HG02981 (cell line): ENCODE measurements at regions not wholly inside any gene's neighbourhood (a gene's known extent, or its start where the extent isn't known, plus 50 kb on each side); places are given as distances from the start of the nearest gene placed in this dataset.

Experiments
- ATAC-seq: cut with Tn5 transposase; IDR thresholded peaks from one replicate; pipeline ENCODE4 v1.9.1; 2021; ENCODE audit warnings: mild to moderate bottlenecking, moderate library complexity; ENCODE audit not compliant: unreplicated experiment

GRCh38 chr16:86181526-86181925, 282.6 kb downstream of the IRF8 start:
- no peak for ATAC-seq

- ATAC-seq: no peak
Measured at GRCh38 chr16:86184185-86184584, 285.2 kb downstream of the IRF8 start.

GRCh38 chr16:86185089-86185488, 286.1 kb downstream of the IRF8 start:
- no peak for ATAC-seq

- no peak for ATAC-seq
Measured at GRCh38 chr16:86186313-86186712, 287.4 kb downstream of the IRF8 start.

GRCh38 chr16:86189934-86190333, 291.0 kb downstream of the IRF8 start:
- no peak for ATAC-seq

GRCh38 chr16:86191663-86192062, 292.7 kb downstream of the IRF8 start:
- ATAC-seq: no peak

- no peak for ATAC-seq
Measured at GRCh38 chr16:86193528-86194193, 294.7 kb downstream of the IRF8 start.

- no peak for ATAC-seq
Measured at GRCh38 chr16:86195863-86196630, 297.1 kb downstream of the IRF8 start.

- ATAC-seq: no peak
Measured at GRCh38 chr16:86196687-86197391, 297.9 kb downstream of the IRF8 start.

- ATAC-seq: no peak
Measured at GRCh38 chr16:86198206-86199118, 299.5 kb downstream of the IRF8 start.

- ATAC-seq: no peak
Measured at GRCh38 chr16:86199182-86199581, 300.2 kb downstream of the IRF8 start.

- ATAC-seq: no peak
Measured at GRCh38 chr16:86199871-86200695, 301.1 kb downstream of the IRF8 start.

- no peak for ATAC-seq
Measured at GRCh38 chr16:86200722-86201121, 301.8 kb downstream of the IRF8 start.

- no peak for ATAC-seq
Measured at GRCh38 chr16:86201746-86202145, 302.8 kb downstream of the IRF8 start.

- no peak for ATAC-seq
Measured at GRCh38 chr16:86202267-86202666, 303.3 kb downstream of the IRF8 start.

GRCh38 chr16:86202760-86203426, 303.9 kb downstream of the IRF8 start:
- ATAC-seq: no peak

- ATAC-seq: no peak
Measured at GRCh38 chr16:86203557-86204275, 304.8 kb downstream of the IRF8 start.

- no peak for ATAC-seq
Measured at GRCh38 chr16:86205521-86206245, 304.6 kb upstream of the FOXF1 start.
